Gastroesophageal sphincter (tissue), 4 donors: ENCODE measurements at regions not wholly inside any gene's neighbourhood (a gene's known extent, or its start where the extent isn't known, plus 50 kb on each side); places are given as distances from the start of the nearest gene placed in this dataset.
"Not testable (repeated sequence)": the region's sequence is repeated elsewhere in the genome, so short reads cannot be mapped to it uniquely, and the experiment has no call there.

Experiments used
- ATAC-seq: fragments of 150-250 bp; one replicate; pipeline ENCODE4 v1.9.1; 2016; ENCODE audit warnings: mild to moderate bottlenecking, moderate library complexity
- H3K27ac ChIP-seq, 4 donors: fragments of 200-600 bp; sonication (generic) in 3 of 4; 1 replicate in 3 of 4; 2 replicates in 1 of 4; pipeline ENCODE4 v1.5.1; 2016 to 2019
- H3K27me3 ChIP-seq: fragments of 200-600 bp; sonication (generic); one replicate; pipeline ENCODE4 v1.5.1; 2019
- H3K36me3 ChIP-seq, 2 donors: fragments of 200-600 bp; sonication (generic); one replicate each; pipeline ENCODE4 v1.5.1; 2019; ENCODE audit warnings: control low read depth in 1 of 2
- H3K4me1 ChIP-seq, 3 donors: fragments of 200-600 bp; sonication (generic); 1 replicate in 2 of 3; 2 replicates in 1 of 3; pipeline ENCODE4 v1.5.1; 2016 to 2019; ENCODE audit warnings: control low read depth in 2 of 3
- H3K4me3 ChIP-seq, 2 donors: fragments of 200-600 bp; sonication (generic); one replicate each; pipeline ENCODE4 v1.5.1; 2019; ENCODE audit warnings: mild to moderate bottlenecking in 1 of 2, moderate library complexity in 1 of 2
- H3K9me3 ChIP-seq, 3 donors: fragments of 200-600 bp; sonication (generic); one replicate each; pipeline ENCODE4 v1.5.1; 2017 to 2019; ENCODE audit warnings: control low read depth in 2 of 3
- CTCF ChIP-seq, 4 experiments: fragments of 200-600 bp in 2 of 4; fragments of 450-650 bp in 2 of 4; sonication (generic) in 1 of 4; IDR thresholded peaks; one replicate each; pipeline ENCODE4 v1.5.1; 2017 to 2019; ENCODE audit warnings: antibody characterized with exemption in 4 of 4, mild to moderate bottlenecking in 2 of 4, moderate library complexity in 2 of 4
- EP300 ChIP-seq: sonication (generic); formaldehyde crosslinking; IDR thresholded peaks from one replicate; pipeline ENCODE4 v1.6.1; 2017; ENCODE audit warnings: antibody characterized with exemption, mild to moderate bottlenecking
- POLR2A ChIP-seq, 2 donors: fragments of 450-650 bp; IDR thresholded peaks; one replicate each; pipeline ENCODE4 v1.6.1; 2017; ENCODE audit warnings: antibody characterized with exemption in 2 of 2, mild to moderate bottlenecking in 2 of 2, moderate library complexity in 1 of 2
- POLR2AphosphoS5 ChIP-seq: sonication (generic); formaldehyde crosslinking; IDR thresholded peaks from one replicate; pipeline ENCODE4 v1.6.1; 2017; ENCODE audit warnings: antibody characterized with exemption
- WGBS, 2 donors: methylation state at CpG; one replicate each; pipeline ENCODE4 v1.1.5; 2018; ENCODE audit warnings: low coverage in 1 of 2; 5-methylcytosine and 5-hydroxymethylcytosine counted together

GRCh38 chr16:62741692-62742091 is 705.5 kb upstream of the CDH8 start:
- Histone ChIP-seq H3K27ac (no peak overlapping the region), H3K4me1 (no peaks in the 10 kb centered on the region), H3K4me3 (no peak overlapping the region), H3K36me3 (no peaks in the 10 kb centered on the region), H3K27me3 (no peaks in the 10 kb centered on the region), H3K9me3 (no peaks in the 10 kb centered on the region)
- TF ChIP-seq CTCF (IDR thresholded peaks at IDR 0.05) (no peak), POLR2A (IDR thresholded peaks at IDR 0.05) (no peak), EP300 (no peak), POLR2AphosphoS5 (no peak)
- no peak for ATAC-seq
- WGBS, 2 donors: 62 to 83% methylated on average over 3 of the region's 3 CpGs

GRCh38 chr16:62738666-62739460 is 702.6 kb upstream of the CDH8 start:
- H3K27me3 ChIP-seq: no peaks in the 10 kb centered on the region
- H3K4me1 ChIP-seq: no peaks in the 10 kb centered on the region
- H3K36me3 ChIP-seq: no peaks in the 10 kb centered on the region
- no peak overlapping the region for H3K4me3 ChIP-seq
- TF ChIP-seq POLR2A (IDR thresholded peaks at IDR 0.05): no peak
- TF ChIP-seq POLR2AphosphoS5: no peak
- no peak for TF ChIP-seq EP300
- TF ChIP-seq CTCF (IDR thresholded peaks at IDR 0.05): no peak
- H3K9me3 ChIP-seq: no peaks in the 10 kb centered on the region
- no peak for ATAC-seq
- 40 to 50% methylated on average over 1 to 2 of the region's 3 CpGs for WGBS, 2 donors
- no peak overlapping the region for H3K27ac ChIP-seq

GRCh38 chr16:62732092-62732491 is 695.9 kb upstream of the CDH8 start:
- Histone ChIP-seq H3K27me3 (no peaks in the 10 kb centered on the region), H3K4me3 (no peak overlapping the region), H3K27ac (no peak overlapping the region), H3K9me3 (no peaks in the 10 kb centered on the region), H3K36me3 (no peaks in the 10 kb centered on the region), H3K4me1 (no peaks in the 10 kb centered on the region)
- ATAC-seq: no peak
- TF ChIP-seq POLR2A (IDR thresholded peaks at IDR 0.05) (no peak), POLR2AphosphoS5 (no peak), EP300 (no peak), CTCF (IDR thresholded peaks at IDR 0.05) (no peak)

- ATAC-seq, H3K9me3 ChIP-seq, H3K4me1 ChIP-seq, H3K36me3 ChIP-seq, H3K4me3 ChIP-seq, H3K27ac ChIP-seq, H3K27me3 ChIP-seq: not testable (repeated sequence)
- WGBS, 2 donors: 77 to 86% methylated on average over 6 to 14 of the region's 48 CpGs
Observed at GRCh38 chr16:62724670-62725269, 688.5 kb upstream of the CDH8 start.

- Histone ChIP-seq H3K4me1 (no peaks in the 10 kb centered on the region), H3K9me3 (no peaks in the 10 kb centered on the region), H3K36me3 (no peaks in the 10 kb centered on the region), H3K27me3 (no peaks in the 10 kb centered on the region), H3K4me3 (no peak overlapping the region), H3K27ac (no peak overlapping the region)
- WGBS, 2 donors: 70 to 83% methylated on average over 5 of the region's 5 CpGs
- ATAC-seq: no peak
- TF ChIP-seq CTCF (IDR thresholded peaks at IDR 0.05): no peak
- no peak for TF ChIP-seq POLR2A (IDR thresholded peaks at IDR 0.05)
- TF ChIP-seq EP300: no peak
Observed at GRCh38 chr16:62720651-62721050, 684.4 kb upstream of the CDH8 start.
